ENCODE measurements at regions not wholly inside any gene's neighbourhood (a gene's known extent, or its start where the extent isn't known, plus 50 kb on each side); places are given as distances from the start of the nearest gene placed in this dataset.

- no peak for TF ChIP-seq ZNF207 (IDR thresholded peaks at IDR 0.05; ENCODE audit: borderline replicate concordance)
- no peak for TF ChIP-seq ZFP91 (CRISPR knock-in tag; IDR thresholded peaks at IDR 0.05; ENCODE audit: borderline replicate concordance)
- no peak for TF ChIP-seq ZNF569 (CRISPR knock-in tag; IDR thresholded peaks at IDR 0.05; ENCODE audit: borderline replicate concordance)
- no peak for TF ChIP-seq ZNF292 (CRISPR knock-in tag; IDR thresholded peaks at IDR 0.05; ENCODE audit: borderline replicate concordance, low read depth)
- no peak for TF ChIP-seq ZNF740 (CRISPR knock-in tag; IDR thresholded peaks at IDR 0.05)
- no peak for TF ChIP-seq SNAPC4 (CRISPR knock-in tag; IDR thresholded peaks at IDR 0.05)
- no peak for TF ChIP-seq ZBTB49 (CRISPR knock-in tag; IDR thresholded peaks at IDR 0.05; ENCODE audit: borderline replicate concordance)
- no peak for TF ChIP-seq U2AF1 (optimal IDR thresholded peaks at IDR 0.05; ENCODE audit: low read depth, low read length)
These were observed 606.7 kb upstream of the EEF2KMT start (continued) for GRCh38 chr16:5704271-5704670.

Measured in HepG2 (cell line).